GM18517 (cell line): ENCODE measurements at regions not wholly inside any gene's neighbourhood (a gene's known extent, or its start where the extent isn't known, plus 50 kb on each side); places are given as distances from the start of the nearest gene placed in this dataset.
"Not testable (repeated sequence)": the region's sequence is repeated elsewhere in the genome, so short reads cannot be mapped to it uniquely, and the experiment has no call there.

Experiments used
- ATAC-seq: cut with Tn5 transposase; IDR thresholded peaks from one replicate; pipeline ENCODE4 v1.9.1; 2021; ENCODE audit warnings: mild to moderate bottlenecking, moderate library complexity; ENCODE audit not compliant: unreplicated experiment

DNA sequence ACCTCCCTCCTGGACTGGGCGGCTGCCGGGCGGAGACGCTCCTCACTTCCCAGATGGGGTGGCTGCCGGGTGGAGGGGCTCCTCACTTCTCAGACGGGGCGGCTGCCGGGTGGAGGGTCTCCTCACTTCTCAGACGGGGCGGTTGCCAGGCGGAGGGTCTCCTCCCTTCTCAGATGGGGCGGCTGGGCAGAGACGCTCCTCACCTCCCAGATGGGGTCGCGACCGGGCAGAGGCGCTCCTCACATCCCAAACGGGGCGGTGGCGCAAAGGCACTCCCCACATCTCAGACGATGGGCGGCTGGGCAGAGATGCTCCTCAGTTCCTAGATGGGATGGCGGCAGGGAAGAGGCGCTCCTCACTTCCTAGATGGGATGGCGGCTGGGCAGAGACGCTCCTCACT lies 305.5 kb downstream of the SLITRK5 start:
- ATAC-seq: not testable (repeated sequence)

DNA sequence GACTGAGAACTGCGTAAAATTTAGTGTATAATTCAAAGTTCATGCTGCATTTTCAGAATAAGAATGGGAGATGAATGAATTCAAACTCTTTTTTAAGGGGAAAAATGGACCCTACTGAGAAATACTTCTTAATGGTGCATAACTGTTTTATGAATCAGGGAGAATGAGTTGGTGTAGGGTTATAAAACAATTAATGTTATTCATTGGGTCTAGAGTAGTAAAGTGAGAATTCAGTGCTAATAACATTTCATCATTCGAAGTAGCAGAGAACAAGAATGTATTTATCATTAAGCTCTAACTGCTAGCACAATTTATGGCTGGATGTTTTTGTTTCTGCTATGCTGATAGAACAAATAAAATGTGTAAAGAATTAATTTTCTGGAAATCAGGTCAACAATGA lies 310.2 kb downstream of the SLITRK5 start:
- ATAC-seq: no peak

DNA sequence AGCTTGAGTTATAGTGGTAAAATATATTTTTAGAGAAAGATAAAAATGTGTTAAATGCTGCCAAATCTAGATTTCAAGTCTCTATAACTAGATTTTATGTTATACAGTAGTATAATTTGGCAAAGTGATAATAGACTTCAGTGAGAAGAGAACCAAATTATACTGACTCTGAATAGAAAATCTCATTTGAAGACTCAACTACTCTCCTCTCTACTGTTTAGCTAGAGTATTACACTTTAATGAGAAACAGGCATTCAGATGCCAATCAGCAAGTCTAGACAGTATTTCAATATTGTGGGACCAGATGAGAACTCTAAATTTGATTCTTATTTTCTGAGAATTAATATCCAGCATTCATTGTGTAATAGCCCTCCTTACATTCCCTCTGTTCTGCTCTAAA lies 311.2 kb downstream of the SLITRK5 start:
- ATAC-seq: no peak

DNA sequence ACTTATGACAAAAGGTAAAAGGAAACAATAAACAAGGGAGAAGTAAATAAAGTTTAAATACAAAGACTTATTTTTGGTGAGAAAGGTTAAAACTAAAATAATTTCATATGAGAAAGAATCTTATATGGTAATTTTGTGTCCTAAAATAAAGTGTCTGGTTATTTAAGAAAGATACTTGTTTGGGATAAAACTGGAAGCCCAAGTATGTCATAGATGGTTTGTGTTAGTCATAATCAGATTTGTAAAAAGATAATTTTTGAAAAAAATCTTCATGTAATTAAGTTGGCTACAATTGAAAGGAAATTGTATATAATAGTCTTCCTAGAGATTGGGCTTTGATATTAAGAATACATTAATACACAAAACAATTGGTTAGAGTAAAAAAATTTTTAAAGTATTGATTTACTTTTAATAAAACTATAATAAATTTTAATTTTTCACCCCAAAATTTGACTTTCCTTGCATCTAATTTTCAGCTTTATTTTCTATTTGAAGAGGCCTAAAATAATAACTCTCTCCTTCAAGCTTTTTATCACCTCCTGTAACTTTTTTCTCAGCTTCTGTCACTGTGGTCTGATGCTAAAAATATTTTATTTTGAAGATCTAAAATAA lies 315.6 kb downstream of the SLITRK5 start:
- ATAC-seq: no peak

DNA sequence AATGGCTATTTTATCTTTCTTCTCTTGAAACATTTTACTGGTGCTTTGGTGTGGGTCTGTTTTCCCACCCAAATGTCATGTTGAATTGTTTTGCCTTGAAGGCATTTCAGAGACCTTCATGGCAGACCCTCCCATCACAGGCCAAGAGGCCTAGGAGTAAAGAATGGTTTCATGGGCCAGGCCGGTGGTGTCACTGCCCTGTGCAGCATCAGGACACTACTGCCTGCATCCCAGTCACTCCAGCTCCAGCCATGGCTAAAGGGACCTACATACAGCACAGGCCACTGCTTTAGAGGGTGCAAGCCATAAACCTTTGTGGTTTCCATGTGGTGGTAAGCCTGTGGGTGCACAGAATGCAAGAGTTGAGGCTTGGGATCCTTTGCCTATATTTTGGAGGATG lies 326.9 kb downstream of the SLITRK5 start:
- no peak for ATAC-seq

DNA sequence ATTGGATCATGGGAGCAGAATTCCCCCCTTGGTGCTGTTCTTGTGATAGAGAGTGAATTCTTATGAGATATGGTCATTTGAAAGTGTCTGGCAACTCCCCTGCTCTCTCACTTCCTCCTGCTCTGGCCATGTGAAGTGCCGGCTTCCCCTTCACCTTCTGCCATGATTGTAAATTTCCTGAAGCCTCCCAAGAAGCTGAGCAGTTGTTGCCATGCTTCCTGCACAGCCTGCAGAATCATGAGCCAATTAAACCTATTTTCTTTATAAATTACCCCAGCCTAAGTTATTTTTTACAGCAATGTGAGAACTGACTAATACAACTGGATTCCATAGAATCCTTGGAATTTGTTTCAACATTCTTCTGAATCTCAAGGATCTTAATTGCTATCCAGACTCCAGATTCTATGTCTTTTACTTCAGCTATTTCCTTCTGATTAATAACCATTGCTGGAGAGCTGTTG lies 328.1 kb downstream of the SLITRK5 start:
- ATAC-seq: no peak

DNA sequence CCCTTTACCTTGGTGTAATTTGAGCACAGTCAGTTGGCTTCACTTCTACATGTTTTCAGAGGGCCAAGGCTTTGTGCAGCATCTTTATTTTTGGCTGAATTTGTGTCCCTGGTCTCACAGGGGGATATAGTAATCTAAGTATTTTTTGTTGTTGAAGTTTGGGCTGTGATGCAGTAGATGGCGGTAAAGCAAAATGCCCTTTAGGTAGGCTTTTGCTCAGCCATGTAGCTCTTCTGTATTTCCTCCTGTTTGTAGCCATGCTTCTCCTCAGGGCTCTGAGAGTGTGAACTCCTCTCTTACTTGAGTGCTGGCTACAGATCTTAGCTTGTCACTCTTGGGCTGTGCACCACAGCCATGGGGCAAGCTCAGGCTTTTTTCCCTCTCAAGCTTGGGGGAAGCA lies 328.6 kb downstream of the SLITRK5 start:
- ATAC-seq: no peak

DNA sequence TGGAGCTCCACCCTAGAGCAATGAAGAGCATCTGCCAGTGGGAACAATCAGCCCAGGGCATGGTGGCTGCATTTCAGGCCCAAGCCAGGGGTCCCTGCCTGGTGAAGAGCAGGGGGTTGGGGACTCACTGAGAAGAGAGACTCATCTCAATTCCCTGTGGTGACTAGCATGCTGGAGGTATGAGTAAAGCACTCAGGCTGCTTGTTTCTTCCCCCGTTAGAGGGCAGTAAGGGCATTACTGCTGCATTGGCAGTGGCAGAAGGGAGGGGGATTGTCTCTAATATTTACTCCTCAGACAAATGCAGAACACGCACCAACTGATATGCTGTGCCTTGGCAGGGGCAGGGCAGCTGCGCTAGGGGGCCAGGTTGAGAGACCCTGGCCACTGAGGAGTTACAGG lies 329.1 kb downstream of the SLITRK5 start:
- ATAC-seq: no peak

DNA sequence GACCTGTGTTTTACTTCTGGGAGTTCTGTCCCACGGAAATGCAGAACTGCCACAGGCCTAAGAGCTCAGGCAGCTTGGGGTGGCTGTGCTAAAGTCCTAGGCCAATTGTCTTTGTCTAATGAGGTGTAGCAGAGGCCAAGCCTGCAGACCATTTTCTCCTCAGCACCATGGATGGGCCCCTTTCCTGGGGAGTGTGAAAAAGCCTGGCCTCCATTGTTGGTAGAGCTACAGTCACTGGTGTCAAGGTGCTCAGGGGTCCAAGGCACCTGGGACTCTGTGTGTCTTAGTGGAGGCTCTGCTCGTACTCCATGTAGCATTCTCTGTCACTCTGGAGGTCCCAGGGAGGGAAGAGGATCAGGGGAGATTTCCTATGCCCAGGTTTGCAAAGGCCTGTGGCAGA lies 329.6 kb downstream of the SLITRK5 start:
- ATAC-seq: no peak

DNA sequence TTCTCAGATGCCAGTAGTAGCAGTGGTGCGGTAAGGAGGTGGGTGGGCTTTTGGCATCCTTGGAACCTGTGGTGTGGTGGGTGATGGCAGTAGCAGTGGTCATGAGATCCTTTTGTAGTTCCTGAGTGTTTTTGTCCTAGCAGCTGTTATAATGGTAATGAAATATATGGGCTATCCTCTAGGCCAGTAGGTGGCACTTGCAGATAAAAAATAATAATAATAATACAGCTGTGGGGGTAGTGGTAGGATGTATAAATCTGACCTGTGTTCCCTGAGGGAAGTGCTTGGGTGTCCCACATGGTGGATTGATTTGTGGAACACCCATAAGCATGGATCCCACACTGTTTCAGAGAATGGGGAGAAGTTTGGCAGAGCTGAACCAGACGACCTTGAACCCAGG lies 334.0 kb downstream of the SLITRK5 start:
- ATAC-seq: no peak

DNA sequence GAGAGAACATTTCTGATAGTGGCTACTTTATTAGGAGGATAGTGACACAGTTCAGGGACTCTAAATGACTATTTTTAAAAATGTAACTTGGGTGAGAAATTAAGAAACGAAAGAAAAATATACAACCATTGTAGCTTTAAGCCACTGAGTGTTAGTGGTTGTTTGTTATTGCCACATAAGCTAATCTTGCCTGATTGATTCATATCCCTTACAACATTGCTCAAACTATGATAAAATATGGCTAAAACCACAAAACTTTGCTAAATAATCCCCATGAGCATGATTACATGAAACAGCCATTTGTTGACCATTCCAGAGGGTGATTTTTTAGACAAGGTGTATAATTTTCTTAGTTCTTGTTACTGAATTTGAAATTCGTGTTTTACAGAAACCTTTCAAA lies 343.4 kb downstream of the SLITRK5 start:
- no peak for ATAC-seq

DNA sequence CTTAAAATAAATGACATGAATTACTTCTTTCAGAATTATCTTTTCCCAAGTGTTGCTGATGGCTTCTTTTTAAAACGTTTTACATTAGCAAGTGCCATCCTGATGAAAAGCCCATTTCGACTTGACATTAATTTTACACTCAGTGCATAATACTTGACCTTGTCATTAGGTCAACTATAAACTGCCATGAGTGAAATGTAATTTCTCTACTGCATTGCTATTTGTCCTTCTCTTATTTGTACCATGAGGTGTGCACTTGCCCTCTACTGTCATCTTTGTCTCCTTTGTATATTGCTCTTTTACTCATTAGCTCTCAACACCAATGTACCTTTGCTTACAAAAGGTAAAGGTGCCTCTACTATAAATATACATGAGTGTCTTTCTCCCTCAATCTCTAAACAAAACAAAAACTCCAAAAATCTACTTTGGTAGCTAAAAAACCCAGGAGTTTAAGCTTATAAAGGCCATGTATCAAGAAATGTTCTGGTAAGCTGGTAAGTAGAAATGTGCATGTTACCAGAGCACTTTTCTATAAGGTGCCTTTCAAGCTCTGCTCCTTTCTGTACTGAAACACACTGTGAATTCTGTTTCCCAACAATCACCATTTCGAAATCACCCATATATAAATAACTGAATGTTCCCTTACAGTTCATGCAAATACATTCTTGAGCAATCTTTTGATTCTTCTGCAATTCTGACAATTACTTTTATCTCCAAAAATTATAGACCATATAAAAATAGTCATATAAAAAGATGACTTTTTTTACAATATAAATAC lies 351.4 kb downstream of the SLITRK5 start:
- no peak for ATAC-seq

DNA sequence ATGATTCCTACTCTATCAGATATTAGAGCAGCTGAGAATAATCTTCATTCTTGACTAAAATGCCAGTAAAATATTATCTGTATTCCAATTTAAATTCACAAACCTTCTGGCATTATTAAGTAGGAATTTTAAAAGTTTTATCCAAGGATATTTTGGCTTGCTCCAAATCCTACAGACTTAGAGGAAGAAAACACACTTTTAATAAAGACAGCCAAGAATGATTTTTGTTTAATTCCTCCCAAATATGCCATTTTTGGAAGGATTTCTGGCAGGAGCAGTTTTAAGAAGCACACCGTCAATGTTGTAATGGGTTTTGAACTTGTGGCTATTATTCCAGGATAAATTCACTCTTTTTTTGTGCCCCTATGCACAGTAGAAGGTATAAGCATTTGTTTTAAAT lies 355.1 kb downstream of the SLITRK5 start:
- no peak for ATAC-seq

DNA sequence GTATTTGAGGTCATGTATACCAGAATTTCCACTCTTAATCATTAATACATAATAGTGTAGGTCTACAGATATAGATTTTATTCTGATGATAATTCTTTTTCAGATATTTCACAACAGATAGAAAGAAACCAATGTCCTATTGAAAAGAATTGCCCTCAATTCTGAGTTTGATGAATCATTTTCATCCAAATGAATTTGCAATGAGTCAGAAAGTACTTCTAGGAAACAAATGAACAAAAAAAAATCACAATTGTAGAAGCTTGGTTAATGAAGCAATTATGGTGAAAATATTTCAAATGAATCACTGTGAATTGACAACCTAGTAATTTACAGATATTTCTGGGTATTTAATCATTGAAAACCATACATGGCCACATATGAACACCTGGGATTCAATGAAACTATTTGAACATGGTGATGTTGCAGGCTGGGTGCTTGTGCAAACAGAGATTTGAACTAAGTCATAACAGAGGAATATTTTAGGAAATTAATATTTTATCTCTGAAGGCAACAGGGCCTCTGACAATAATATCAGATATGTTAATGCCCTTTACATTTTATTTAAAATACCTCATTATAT lies 360.9 kb downstream of the SLITRK5 start:
- ATAC-seq: no peak

DNA sequence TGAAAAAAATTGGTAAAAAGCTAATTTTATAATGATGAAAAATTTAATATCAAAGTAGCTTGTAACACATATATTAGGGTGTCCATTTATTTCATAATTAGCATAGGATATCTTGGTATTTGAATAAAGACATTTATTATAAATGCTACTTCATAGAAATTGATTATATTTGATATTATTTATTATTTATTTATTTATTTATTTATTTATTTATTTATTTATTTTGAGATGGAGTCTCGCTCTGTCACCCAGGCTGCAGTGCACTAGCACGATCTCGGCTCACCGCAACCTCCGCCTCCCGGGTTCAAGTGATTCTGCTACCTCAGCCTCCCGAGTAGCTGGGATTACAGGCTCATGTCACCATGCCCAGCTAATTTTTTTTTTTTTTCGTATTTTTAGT lies 365.0 kb downstream of the SLITRK5 start:
- ATAC-seq: not testable (repeated sequence)

DNA sequence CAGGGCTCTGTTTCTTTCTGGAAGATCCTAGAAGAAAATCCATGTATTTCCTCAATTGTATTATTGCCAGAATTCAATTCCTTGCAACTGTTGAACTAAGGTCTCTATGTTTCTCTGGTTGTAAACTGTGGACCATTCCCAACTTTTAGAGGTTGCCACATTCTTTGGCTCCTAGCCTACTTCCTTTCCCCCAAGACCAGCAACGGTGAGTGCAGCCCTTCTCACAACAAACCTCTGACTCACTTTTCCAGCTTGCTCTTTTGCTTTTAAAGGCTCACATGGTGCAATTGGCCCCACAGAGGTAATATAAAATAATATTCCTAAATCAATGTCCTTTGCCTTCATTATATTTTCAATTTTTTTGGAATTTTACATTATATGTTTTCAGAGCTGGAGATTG lies 371.3 kb downstream of the SLITRK5 start:
- no peak for ATAC-seq

DNA sequence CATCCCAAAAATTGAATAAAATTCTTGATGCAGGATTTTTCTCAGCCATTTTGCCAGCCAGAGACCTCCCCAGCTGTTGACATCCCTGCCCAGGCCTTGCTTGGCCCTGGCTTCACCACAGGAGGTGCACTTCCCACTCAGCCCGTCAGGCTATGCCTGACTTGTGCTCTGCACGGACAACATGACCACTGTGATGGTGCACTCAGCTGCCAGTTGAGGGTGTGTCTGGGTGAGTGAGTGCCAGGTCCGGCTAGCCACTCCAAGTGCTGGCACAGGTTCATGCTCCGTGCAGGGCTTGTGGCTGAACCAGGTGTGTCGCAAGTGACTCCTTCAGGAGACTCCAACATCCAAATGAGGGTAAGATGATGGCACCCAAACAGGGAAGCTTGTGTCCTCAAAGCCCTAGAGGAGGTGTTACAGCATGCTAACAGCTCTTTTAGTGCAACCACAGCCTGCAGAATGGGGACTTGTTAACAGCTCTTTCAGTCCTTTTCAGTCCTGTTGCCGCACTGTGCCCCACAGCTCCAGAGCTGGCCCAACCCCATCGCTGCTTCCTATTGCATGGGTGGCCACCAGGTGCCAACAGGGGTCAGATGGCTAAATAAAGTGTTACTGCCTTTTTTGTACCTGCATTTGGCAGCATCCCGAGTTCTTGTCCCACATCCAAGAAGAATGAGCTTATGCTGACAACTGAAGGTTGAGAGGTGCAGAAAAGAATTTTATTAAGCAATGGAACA lies 380.7 kb downstream of the SLITRK5 start:
- ATAC-seq: no peak

DNA sequence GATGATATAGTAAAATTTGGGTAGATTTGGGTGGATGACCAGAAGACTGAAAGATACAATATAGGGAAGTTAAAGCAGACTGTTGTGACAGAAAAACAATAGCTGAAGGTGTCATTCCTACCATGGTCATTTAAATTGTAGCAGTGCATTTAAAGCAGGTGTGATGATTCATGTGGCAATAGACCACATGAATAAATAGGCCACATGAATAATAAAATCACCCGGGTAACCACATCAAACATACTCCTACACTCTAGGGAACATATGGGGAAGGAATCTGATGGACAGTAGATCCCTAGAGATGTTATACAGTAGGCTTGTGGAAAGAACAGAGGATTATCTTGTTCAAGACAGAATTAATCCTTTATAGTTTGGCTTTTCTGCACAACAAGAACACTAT lies 392.6 kb downstream of the SLITRK5 start:
- no peak for ATAC-seq

DNA sequence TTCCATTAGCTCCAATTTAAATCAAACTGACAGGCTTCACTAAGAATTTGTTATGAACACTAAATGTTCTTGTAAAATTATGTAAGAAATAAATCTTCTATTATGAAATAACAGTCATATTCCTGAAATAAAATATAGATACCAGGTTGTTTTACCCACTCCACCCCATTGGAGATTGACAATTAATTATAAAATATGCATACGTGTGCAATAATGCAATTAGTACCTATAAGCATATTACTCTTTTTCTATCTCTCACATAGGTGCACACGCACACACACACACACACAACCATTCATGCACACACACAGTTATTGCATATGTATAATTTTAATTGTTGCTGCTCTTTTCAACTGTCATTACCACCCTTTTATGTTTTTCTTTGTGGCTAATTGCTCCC lies 395.7 kb downstream of the SLITRK5 start:
- no peak for ATAC-seq

DNA sequence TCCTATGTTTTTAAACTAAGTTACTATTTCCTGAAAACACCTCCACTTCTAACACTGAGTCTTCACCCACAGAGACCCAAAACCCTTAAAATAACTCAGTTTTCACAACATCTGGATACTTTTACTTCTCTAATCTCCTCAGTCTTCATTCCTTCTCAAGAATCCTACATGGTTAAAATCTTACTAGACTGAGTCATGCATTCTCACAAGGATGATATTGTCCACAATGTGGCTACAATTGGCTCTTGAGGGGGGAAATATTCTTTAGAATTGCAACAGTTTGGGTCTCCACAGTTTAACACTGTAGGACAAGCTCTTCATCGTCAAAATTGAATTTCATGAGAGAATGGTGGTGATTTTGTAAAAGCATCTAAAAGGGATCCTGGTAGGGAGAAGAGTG lies 397.1 kb downstream of the SLITRK5 start:
- ATAC-seq: no peak

DNA sequence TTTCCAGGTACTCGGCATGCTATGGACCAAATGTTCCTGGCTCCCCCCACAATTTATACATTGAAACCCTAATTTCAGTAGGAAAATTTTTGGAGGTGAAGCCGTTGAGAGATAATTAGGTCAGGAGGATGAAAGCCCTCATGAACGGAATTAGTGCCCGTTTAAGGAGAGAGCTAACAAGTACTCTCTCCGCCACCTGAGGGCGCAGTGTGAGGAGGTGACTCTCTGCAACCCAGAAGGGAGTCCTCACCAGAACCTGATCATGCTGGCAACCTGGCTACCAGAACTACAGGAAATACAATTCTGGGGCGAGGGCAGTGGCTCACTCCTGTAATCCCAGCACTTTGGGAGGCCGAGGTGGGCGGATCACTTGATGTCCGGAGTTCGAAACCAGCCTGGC lies 397.8 kb downstream of the SLITRK5 start:
- no peak for ATAC-seq

DNA sequence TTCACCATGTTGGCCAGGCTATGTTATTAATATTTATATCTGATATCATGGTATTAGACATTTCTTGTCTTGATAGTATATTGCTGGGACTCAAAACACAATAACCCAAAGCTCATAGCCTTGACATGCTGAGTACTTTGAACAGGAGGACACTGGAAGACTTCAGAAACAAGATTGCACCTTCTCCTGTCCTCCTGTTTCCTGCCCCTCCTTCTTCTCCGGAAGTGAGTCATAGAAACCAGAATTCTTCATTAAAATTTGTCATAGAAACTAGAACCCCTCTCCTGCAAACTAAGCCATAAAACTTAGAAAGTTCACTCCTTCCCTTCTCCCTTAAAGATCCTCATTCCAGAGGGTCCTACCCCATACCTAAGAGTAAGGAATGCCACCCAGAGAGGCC lies 400.2 kb downstream of the SLITRK5 start:
- ATAC-seq: no peak
